Mesendoderm (in vitro differentiated cells): ENCODE measurements at regions not wholly inside any gene's neighbourhood (a gene's known extent, or its start where the extent isn't known, plus 50 kb on each side); places are given as distances from the start of the nearest gene placed in this dataset.
A peak's percentile ranks its signal among the peaks of the same experiment; 100 is the strongest.

Experiments
- DNase-seq: peaks from one replicate; pipeline ENCODE4 v3.0.0; 2013
- H2AK5ac ChIP-seq: 2 replicates; pipeline ENCODE4 v1.6.1; 2013; ENCODE audit warnings: low read length, inconsistent platforms
- H2BK120ac ChIP-seq: 2 replicates; pipeline ENCODE4 v1.6.1; 2013; ENCODE audit warnings: low read depth, mild to moderate bottlenecking, low read length, moderate library complexity, mixed read lengths
- H2BK15ac ChIP-seq: replicated peaks from 2 replicates; pipeline ENCODE4 v1.6.1; 2013; ENCODE audit warnings: low read depth, mild to moderate bottlenecking, moderate library complexity
- H2BK5ac ChIP-seq: 2 replicates; pipeline ENCODE4 v1.6.1; 2013; ENCODE audit warnings: low read length, inconsistent platforms
- H3K18ac ChIP-seq: 2 replicates; pipeline ENCODE4 v1.6.1; 2013; ENCODE audit warnings: mild to moderate bottlenecking, low read length, mixed read lengths
- H3K23ac ChIP-seq: one replicate; pipeline ENCODE4 v1.6.1; 2013; ENCODE audit warnings: low read length
- H3K27ac ChIP-seq: 2 replicates; pipeline ENCODE4 v1.5.1; 2013; ENCODE audit warnings: low read depth, mild to moderate bottlenecking, inconsistent platforms, low read length, moderate library complexity
- H3K27me3 ChIP-seq: 2 replicates; pipeline ENCODE4 v1.6.1; 2013; ENCODE audit warnings: low read length, control low read depth, mild to moderate bottlenecking, inconsistent platforms; ENCODE audit not compliant: insufficient read depth, poor library complexity
- H3K36me3 ChIP-seq: 2 replicates; pipeline ENCODE4 v1.6.1; 2013; ENCODE audit warnings: low read length, inconsistent platforms; ENCODE audit not compliant: control insufficient read depth, insufficient read depth
- H3K4ac ChIP-seq: one replicate; pipeline ENCODE4 v1.6.1; 2013; ENCODE audit warnings: low read depth, mild to moderate bottlenecking, low read length, moderate library complexity
- H3K4me1 ChIP-seq: 2 replicates; pipeline ENCODE4 v1.6.1; 2013; ENCODE audit warnings: low read depth, low read length, inconsistent platforms; ENCODE audit not compliant: control insufficient read depth
- H3K4me2 ChIP-seq: 2 replicates; pipeline ENCODE4 v1.6.1; 2013; ENCODE audit warnings: low read length
- H3K4me3 ChIP-seq: 2 replicates; pipeline ENCODE4 v1.5.1; 2013; ENCODE audit warnings: mild to moderate bottlenecking, low read length
- H3K56ac ChIP-seq: one replicate; pipeline ENCODE4 v1.6.1; 2013; ENCODE audit warnings: low read length
- H3K79me1 ChIP-seq: 2 replicates; pipeline ENCODE4 v1.6.1; 2013; ENCODE audit warnings: low read length, inconsistent platforms
- H3K79me2 ChIP-seq: 2 replicates; pipeline ENCODE4 v1.6.1; 2013; ENCODE audit warnings: mild to moderate bottlenecking, low read length; ENCODE audit not compliant: control insufficient read depth, insufficient read depth
- H3K9ac ChIP-seq: 2 replicates; pipeline ENCODE4 v1.6.1; 2013; ENCODE audit warnings: low read length, inconsistent platforms
- H4K5ac ChIP-seq: one replicate; pipeline ENCODE4 v1.6.1; 2013; ENCODE audit warnings: low read length
- H4K8ac ChIP-seq: one replicate; pipeline ENCODE4 v1.6.1; 2013; ENCODE audit warnings: low read depth, mild to moderate bottlenecking, control low read depth, low read length, moderate library complexity
- WGBS: extraction: QIAGEN DNeasy Blood & Tissue Kit; methylation state at CpG from one replicate; pipeline ENCODE4 v1.1.7; 2013; ENCODE audit warnings: low lambda C conversion rate, missing lambda C conversion rate; ENCODE audit not compliant: insufficient coverage; ENCODE audit errors: extremely low coverage; 5-methylcytosine and 5-hydroxymethylcytosine counted together

DNA sequence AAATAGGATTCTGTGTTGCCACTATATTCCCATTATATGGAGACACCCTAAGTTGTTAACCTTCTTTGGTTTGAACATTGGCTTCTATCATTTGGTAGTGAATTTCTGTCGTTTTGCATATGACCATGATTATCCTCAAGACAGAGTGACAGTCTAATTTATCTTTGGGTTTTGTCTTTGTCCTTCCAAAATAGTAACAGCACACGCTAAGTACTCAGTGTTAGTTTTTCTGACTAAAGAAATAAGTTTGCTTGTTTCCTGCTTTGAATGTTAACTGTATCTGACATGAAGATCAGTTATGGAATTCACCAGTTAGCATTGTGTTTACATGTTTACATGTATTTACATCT lies 352.5 kb upstream of the GRM7 start:
- Histone ChIP-seq H2BK120ac (no peak overlapping the region), H3K9ac (no peak overlapping the region), H4K8ac (no peak overlapping the region), H3K27ac (no peak overlapping the region), H3K56ac (no peak overlapping the region), H3K4ac (no peak overlapping the region), H3K79me2 (no peaks in the 10 kb centered on the region), H3K4me1 (no peaks in the 10 kb centered on the region), H3K79me1 (no peaks in the 10 kb centered on the region), H3K4me3 (no peak overlapping the region), H3K27me3 (no peaks in the 10 kb centered on the region), H3K18ac (no peak overlapping the region), H3K4me2 (no peak overlapping the region), H3K23ac (no peak overlapping the region), H4K5ac (no peak overlapping the region), H2AK5ac (no peak overlapping the region), H2BK5ac (no peak overlapping the region), H2BK15ac (no peak overlapping the region), H3K36me3 (no peaks in the 10 kb centered on the region)
- DNase-seq, result no peak
- no CpG with 5 or more reads among the region's 2 CpGs for WGBS

- Histone ChIP-seq H3K23ac (no peak overlapping the region), H3K4ac (no peak overlapping the region), H3K4me2 (no peak overlapping the region), H3K27ac (no peak overlapping the region), H2BK5ac (no peak overlapping the region), H4K5ac (no peak overlapping the region), H2BK120ac (no peak overlapping the region), H2AK5ac (no peak overlapping the region), H3K4me1 (no peaks in the 10 kb centered on the region), H3K9ac (no peak overlapping the region), H3K56ac (no peak overlapping the region), H3K18ac (no peak overlapping the region), H3K4me3 (no peak overlapping the region), H4K8ac (no peak overlapping the region), H3K36me3 (no peaks in the 10 kb centered on the region), H3K79me1 (no peaks in the 10 kb centered on the region), H2BK15ac (no peak overlapping the region), H3K27me3 (no peaks in the 10 kb centered on the region), H3K79me2 (no peaks in the 10 kb centered on the region)
- WGBS, result no CpG with 5 or more reads among the region's 4 CpGs
- DNase-seq, result no peak
These were observed 351.3 kb upstream of the GRM7 start for GRCh38 chr3:6509576-6509975.

GRCh38 chr3:6510713-6511112 lies 350.2 kb upstream of the GRM7 start:
- Histone ChIP-seq H3K4me3 (no peak overlapping the region), H3K18ac (no peak overlapping the region), H3K4me1 (no peaks in the 10 kb centered on the region), H3K9ac (no peak overlapping the region), H2AK5ac (no peak overlapping the region), H3K36me3 (no peaks in the 10 kb centered on the region), H3K56ac (no peak overlapping the region), H3K27me3 (no peaks in the 10 kb centered on the region), H2BK15ac (no peak overlapping the region), H3K4ac (no peak overlapping the region), H2BK120ac (no peak overlapping the region), H2BK5ac (no peak overlapping the region), H3K79me2 (no peaks in the 10 kb centered on the region), H3K79me1 (no peaks in the 10 kb centered on the region), H4K5ac (no peak overlapping the region), H3K4me2 (no peak overlapping the region), H3K23ac (no peak overlapping the region), H3K27ac (no peak overlapping the region), H4K8ac (no peak overlapping the region)
- WGBS, result no CpG with 5 or more reads among the region's 1 CpG
- DNase-seq, result no peak

DNA sequence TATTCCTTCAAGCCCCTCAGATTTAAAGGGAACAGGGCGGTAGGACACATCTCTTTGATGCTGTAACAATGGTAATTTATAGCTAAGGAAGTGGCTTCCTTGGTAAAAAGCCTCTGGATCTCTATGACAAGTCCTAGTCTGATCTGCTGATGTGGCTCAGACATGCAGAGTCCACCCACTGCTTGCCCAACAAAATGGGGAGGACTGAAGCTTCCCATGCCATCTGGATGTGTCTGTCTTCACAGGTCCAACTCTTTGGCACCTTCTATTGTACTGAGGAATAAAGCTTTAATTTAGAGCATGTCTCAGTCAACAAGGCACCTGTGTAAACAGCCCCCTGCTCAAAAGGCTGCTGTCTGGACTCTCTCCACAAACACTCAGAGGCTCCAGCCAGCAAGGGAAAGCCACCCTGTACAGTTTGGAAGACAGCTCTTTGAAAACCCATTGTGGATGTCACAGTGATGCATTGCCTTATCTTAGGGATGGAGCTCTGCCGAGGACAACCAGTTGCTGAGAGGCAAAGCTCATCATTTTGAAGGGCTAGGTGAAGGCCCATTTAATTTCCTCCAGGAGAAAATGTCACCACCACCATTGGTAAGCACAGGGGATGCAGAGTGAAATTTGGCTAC lies 348.6 kb upstream of the GRM7 start:
- no CpG with 5 or more reads among the region's 2 CpGs for WGBS
- no peak overlapping the region for H3K56ac ChIP-seq
- no peak for DNase-seq

GRCh38 chr3:6516143-6516542 lies 344.8 kb upstream of the GRM7 start:
- Histone ChIP-seq H2BK5ac (no peak overlapping the region), H2BK15ac (no peak overlapping the region), H3K9ac (no peak overlapping the region), H3K23ac (no peak overlapping the region), H3K4me3 (no peak overlapping the region), H3K79me2 (no peaks in the 10 kb centered on the region), H3K18ac (no peak overlapping the region), H2AK5ac (no peak overlapping the region), H3K4me2 (no peak overlapping the region), H3K56ac (no peak overlapping the region), H4K8ac (no peak overlapping the region), H3K4ac (no peak overlapping the region), H3K27ac (no peak overlapping the region), H3K4me1 (peaks cover 2% of the 10 kb centered on the region), H3K79me1 (no peaks in the 10 kb centered on the region), H3K27me3 (no peaks in the 10 kb centered on the region), H4K5ac (no peak overlapping the region), H3K36me3 (no peaks in the 10 kb centered on the region), H2BK120ac (no peak overlapping the region)
- peak; percentile 54 for DNase-seq

More for the DNA sequence above, 348.6 kb upstream of the GRM7 start:
- Histone ChIP-seq H3K9ac (no peak overlapping the region), H3K4me2 (no peak overlapping the region), H2BK15ac (no peak overlapping the region), H3K4ac (no peak overlapping the region), H3K23ac (no peak overlapping the region), H4K8ac (no peak overlapping the region), H2AK5ac (no peak overlapping the region), H3K27ac (no peak overlapping the region), H3K4me1 (peaks cover 2% of the 10 kb centered on the region), H3K27me3 (no peaks in the 10 kb centered on the region), H2BK5ac (no peak overlapping the region), H3K79me1 (no peaks in the 10 kb centered on the region), H4K5ac (no peak overlapping the region), H2BK120ac (no peak overlapping the region), H3K18ac (no peak overlapping the region), H3K36me3 (no peaks in the 10 kb centered on the region), H3K4me3 (no peak overlapping the region), H3K79me2 (no peaks in the 10 kb centered on the region)

DNA sequence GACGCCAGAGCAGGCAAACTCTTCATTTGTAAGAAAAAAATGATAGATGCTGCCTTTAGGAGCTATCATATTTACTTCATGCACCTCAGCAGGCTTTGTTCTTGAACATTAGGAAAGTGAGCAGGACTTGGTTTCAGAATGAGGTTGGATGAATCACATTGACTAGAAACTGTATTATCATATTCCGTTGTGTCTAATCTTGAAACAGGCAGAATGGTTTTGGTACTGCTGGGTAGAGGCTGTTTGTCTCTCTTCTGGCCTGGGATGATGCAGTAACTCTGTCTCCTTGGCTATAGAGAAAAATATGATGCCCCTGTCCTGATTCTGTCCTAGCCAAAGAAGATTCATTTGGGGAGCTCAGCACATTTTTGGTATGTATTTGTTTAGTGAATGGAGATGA lies 344.2 kb upstream of the GRM7 start:
- DNase-seq, result no peak
- H2BK15ac ChIP-seq, result no peak overlapping the region

More for the DNA sequence above, 344.2 kb upstream of the GRM7 start:
- Histone ChIP-seq H3K9ac (no peak overlapping the region), H3K18ac (no peak overlapping the region), H2AK5ac (no peak overlapping the region), H3K4me2 (no peak overlapping the region), H3K27ac (no peak overlapping the region), H2BK5ac (no peak overlapping the region), H3K79me2 (no peaks in the 10 kb centered on the region), H4K5ac (no peak overlapping the region), H3K79me1 (no peaks in the 10 kb centered on the region), H3K4me3 (no peak overlapping the region), H3K36me3 (no peaks in the 10 kb centered on the region), H3K23ac (no peak overlapping the region), H3K4me1 (peaks cover 2% of the 10 kb centered on the region), H3K27me3 (no peaks in the 10 kb centered on the region), H3K56ac (no peak overlapping the region), H2BK120ac (no peak overlapping the region), H4K8ac (no peak overlapping the region), H3K4ac (no peak overlapping the region)
- no CpG with 5 or more reads among the region's 2 CpGs for WGBS
